PC-3 (cell line): ENCODE measurements at regions not wholly inside any gene's neighbourhood (a gene's known extent, or its start where the extent isn't known, plus 50 kb on each side); places are given as distances from the start of the nearest gene placed in this dataset.

Source experiments
- ATAC-seq: fragments of 200-7000 bp; cut with Tn5 transposase; 2 replicates; pipeline ENCODE4 v1.9.1; 2020; ENCODE audit warnings: mild to moderate bottlenecking, moderate library complexity
- BruUV-seq: library from RNA; stranded (reverse); fragments of 400-500 nt; replicated peaks from 2 replicates; lab custom pipeline; 2021; lab: Mats Ljungman, UMichigan
- CTCF ChIA-PET: fragments of 300-600 bp; sonication (Branson Sonifier 250); formaldehyde crosslinking; loops from one replicate; lab custom pipeline; 2022; ENCODE audit warnings: antibody characterized with exemption; lab: Charles Lee
- POLR2A ChIA-PET: fragments of 300-600 bp; sonication (Branson Sonifier 250); formaldehyde crosslinking; loops from one replicate; lab custom pipeline; 2022; ENCODE audit warnings: antibody characterized with exemption; ENCODE audit not compliant: unreplicated experiment; lab: Charles Lee
- DNase-seq: peaks from one replicate; pipeline ENCODE4 v3.0.0-alpha.2; 2015
- H2AFZ ChIP-seq: fragments of 300-600 bp; sonication (generic); 2 replicates; pipeline ENCODE4 v1.6.0; 2016; ENCODE audit warnings: antibody characterized with exemption, low read length
- H3F3A ChIP-seq: fragments of 300-600 bp; sonication (generic); one replicate; pipeline ENCODE4 v1.6.0; 2017; ENCODE audit warnings: antibody characterized with exemption, low read length, control low read depth, mild to moderate bottlenecking; ENCODE audit not compliant: unreplicated experiment
- H3K27ac ChIP-seq: fragments of 300-600 bp; sonication (generic); 2 replicates; pipeline ENCODE4 v1.5.1; 2016; ENCODE audit warnings: mild to moderate bottlenecking, low read length
- H3K27me3 ChIP-seq: fragments of 300-600 bp; sonication (generic); 2 replicates; pipeline ENCODE4 v1.6.1; 2016; ENCODE audit warnings: low read length, mixed read lengths
- H3K36me3 ChIP-seq: fragments of 300-600 bp; sonication (generic); 2 replicates; pipeline ENCODE4 v1.6.1; 2016; ENCODE audit warnings: low read depth, mixed run types, low read length, mixed read lengths
- H3K4me1 ChIP-seq: fragments of 300-600 bp; sonication (generic); 2 replicates; pipeline ENCODE4 v1.5.1; 2016; ENCODE audit warnings: low read length; ENCODE audit not compliant: insufficient read depth
- H3K4me2 ChIP-seq: fragments of 300-600 bp; sonication (generic); 2 replicates; pipeline ENCODE4 v1.6.0; 2016; ENCODE audit warnings: low read length
- H3K4me3 ChIP-seq: fragments of 300-600 bp; sonication (generic); 2 replicates; pipeline ENCODE4 v1.5.1; 2016; ENCODE audit warnings: mild to moderate bottlenecking, low read length, mixed read lengths
- H3K79me2 ChIP-seq: fragments of 300-600 bp; sonication (generic); 2 replicates; pipeline ENCODE4 v1.6.1; 2017; ENCODE audit warnings: low read length, mixed read lengths
- H3K9ac ChIP-seq: fragments of 300-600 bp; sonication (generic); 2 replicates; pipeline ENCODE4 v1.6.0; 2016; ENCODE audit warnings: mild to moderate bottlenecking, low read length
- H3K9me2 ChIP-seq: fragments of 300-600 bp; sonication (generic); replicated peaks from 2 replicates; pipeline ENCODE4 v1.6.1; 2016; ENCODE audit warnings: mixed run types, low read length, mixed read lengths
- H3K9me3 ChIP-seq: fragments of 300-600 bp; sonication (generic); 2 replicates; pipeline ENCODE4 v1.6.1; 2016; ENCODE audit warnings: low read length, mixed read lengths
- H4K20me1 ChIP-seq: fragments of 300-600 bp; sonication (generic); 2 replicates; pipeline ENCODE4 v1.6.1; 2016; ENCODE audit warnings: low read length, mixed read lengths
- CTCF ChIP-seq: fragments of 300-600 bp; sonication (generic); conservative IDR thresholded peaks from 2 replicates; pipeline ENCODE4 v1.5.1; 2017; ENCODE audit warnings: antibody characterized with exemption, low read depth, mild to moderate bottlenecking, low read length
- EZH2 ChIP-seq: fragments of 300-600 bp; sonication (generic); IDR thresholded peaks from one replicate; pipeline ENCODE4 v1.6.1; 2017; ENCODE audit warnings: antibody characterized with exemption, mild to moderate bottlenecking, low read length; ENCODE audit not compliant: unreplicated experiment
- EZH2phosphoT487 ChIP-seq: fragments of 300-600 bp; sonication (generic); IDR thresholded peaks from 2 replicates; pipeline ENCODE4 v1.6.1; 2018; ENCODE audit warnings: mild to moderate bottlenecking, antibody characterized with exemption, low read length, borderline replicate concordance
- intact Hi-C: fragments of 100-400 bp; cut with micrococcal nuclease; formaldehyde crosslinking; loops from 2 replicates; pipeline ENCODE4 v1.9.0; 2023

DNA sequence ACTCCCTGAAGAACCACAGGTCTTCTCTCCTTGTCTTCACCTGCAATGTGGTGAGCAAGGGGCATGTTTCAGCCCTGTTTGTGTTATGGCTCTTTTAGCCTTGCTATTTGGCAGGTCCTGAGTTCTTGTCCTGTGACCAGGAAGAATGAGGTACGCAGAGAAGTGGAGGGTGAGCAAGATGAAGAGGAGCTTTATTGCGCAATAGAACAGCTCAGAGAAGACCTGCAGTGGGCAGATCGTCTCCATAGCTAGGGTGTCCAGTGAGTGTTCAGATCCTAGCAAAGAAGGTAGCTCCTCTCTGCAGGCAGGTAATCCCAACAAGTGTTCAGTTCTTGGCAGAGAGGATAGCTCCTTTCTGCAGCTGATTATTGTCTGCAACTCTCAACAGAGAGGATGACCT, 672.9 kb downstream of the SH3BGRL start:
- ATAC-seq = no peak
- no peak for DNase-seq

GRCh38 chrX:81875800-81876199, 673.9 kb downstream of the SH3BGRL start:
- CTCF ChIA-PET = no interaction called here
- DNase-seq (no peak), ATAC-seq (no peak)
- Histone ChIP-seq H3K36me3 (no peaks in the 10 kb centered on the region), H4K20me1 (no peaks in the 10 kb centered on the region), H3F3A (no peaks in the 10 kb centered on the region), H3K9me2 (no peaks in the 10 kb centered on the region), H3K4me3 (no peak overlapping the region), H3K79me2 (no peaks in the 10 kb centered on the region), H3K9ac (no peak overlapping the region), H2AFZ (no peak overlapping the region), H3K27ac (no peak overlapping the region), H3K9me3 (no peaks in the 10 kb centered on the region), H3K4me2 (no peak overlapping the region), H3K4me1 (no peaks in the 10 kb centered on the region), H3K27me3 (no peaks in the 10 kb centered on the region)
- no TSS peak for BruUV-seq
- POLR2A ChIA-PET = no interaction called here
- intact Hi-C loops = no loop called here
- no peak for TF ChIP-seq EZH2phosphoT487
- TF ChIP-seq CTCF = no peak
- TF ChIP-seq EZH2 = no peak

More for the DNA sequence above, 672.9 kb downstream of the SH3BGRL start:
- Histone ChIP-seq H3K9me2 (no peaks in the 10 kb centered on the region), H3K4me3 (no peak overlapping the region), H3F3A (no peaks in the 10 kb centered on the region), H3K9ac (no peak overlapping the region), H3K4me2 (no peak overlapping the region), H3K4me1 (no peaks in the 10 kb centered on the region), H3K36me3 (no peaks in the 10 kb centered on the region), H3K27me3 (no peaks in the 10 kb centered on the region), H4K20me1 (no peaks in the 10 kb centered on the region), H2AFZ (no peak overlapping the region), H3K9me3 (no peaks in the 10 kb centered on the region), H3K79me2 (no peaks in the 10 kb centered on the region), H3K27ac (no peak overlapping the region)
- intact Hi-C loops = no loop called here
- POLR2A ChIA-PET = no interaction called here
- CTCF ChIA-PET = no interaction called here
- TF ChIP-seq CTCF (no peak), EZH2 (no peak), EZH2phosphoT487 (no peak)
- BruUV-seq = no TSS peak

DNA sequence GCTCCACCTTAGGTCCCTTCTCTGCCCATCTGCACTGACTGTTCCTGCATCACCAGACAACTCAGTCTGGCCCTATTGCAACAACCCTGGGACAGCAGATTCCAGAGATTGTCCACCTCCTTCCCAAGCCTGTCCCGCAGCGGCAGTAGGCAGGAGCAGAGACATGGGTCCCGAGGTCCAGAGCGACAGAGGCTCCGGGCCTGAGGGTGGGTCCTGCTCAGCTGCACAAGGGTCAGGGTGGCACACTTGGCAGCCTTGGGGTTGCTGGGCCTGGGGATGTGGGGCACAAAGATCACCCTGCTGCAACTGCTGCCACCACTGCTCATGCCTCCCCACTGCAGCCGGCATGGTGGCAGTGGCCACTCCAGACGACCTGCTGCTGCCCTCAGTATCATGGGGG, 674.5 kb downstream of the SH3BGRL start:
- POLR2A ChIA-PET = no interaction called here
- Histone ChIP-seq H3K4me3 (no peak overlapping the region), H3K27ac (no peak overlapping the region), H3K79me2 (no peaks in the 10 kb centered on the region), H4K20me1 (no peaks in the 10 kb centered on the region), H3K9me2 (no peaks in the 10 kb centered on the region), H3K27me3 (no peaks in the 10 kb centered on the region), H3K9ac (no peak overlapping the region), H3K4me1 (no peaks in the 10 kb centered on the region), H3F3A (no peaks in the 10 kb centered on the region), H2AFZ (no peak overlapping the region), H3K36me3 (no peaks in the 10 kb centered on the region), H3K9me3 (no peaks in the 10 kb centered on the region), H3K4me2 (no peak overlapping the region)
- no peak for DNase-seq
- no TSS peak for BruUV-seq
- TF ChIP-seq EZH2phosphoT487 (no peak), EZH2 (no peak), CTCF (no peak)
- no peak for ATAC-seq
- intact Hi-C loops = no loop called here
- CTCF ChIA-PET = no interaction called here
